ENCODE measurements at regions not wholly inside any gene's neighbourhood (a gene's known extent, or its start where the extent isn't known, plus 50 kb on each side); places are given as distances from the start of the nearest gene placed in this dataset.

DNA sequence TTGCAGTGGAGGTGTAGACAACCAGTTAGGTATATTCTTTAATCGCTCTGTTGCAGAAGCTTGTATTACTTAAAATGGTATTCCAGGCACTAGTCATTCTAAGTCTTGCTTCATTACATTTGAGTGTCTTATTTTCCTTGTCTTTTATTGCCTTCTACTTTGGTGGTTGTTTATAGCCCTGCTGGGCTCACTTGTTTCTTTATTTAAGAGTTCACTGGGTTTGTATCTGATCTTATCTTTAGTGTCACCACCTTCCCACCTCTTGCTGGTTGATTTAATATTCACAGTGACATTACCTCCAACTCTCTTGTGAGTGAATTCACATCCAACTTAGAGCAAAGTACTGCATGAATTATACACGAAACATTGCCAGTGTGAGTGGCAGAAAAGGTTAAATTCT is 83.6 kb upstream of the BNC2 start:
- no peak for DNase-seq (ENCODE audit: low read depth, low spot score)

DNA sequence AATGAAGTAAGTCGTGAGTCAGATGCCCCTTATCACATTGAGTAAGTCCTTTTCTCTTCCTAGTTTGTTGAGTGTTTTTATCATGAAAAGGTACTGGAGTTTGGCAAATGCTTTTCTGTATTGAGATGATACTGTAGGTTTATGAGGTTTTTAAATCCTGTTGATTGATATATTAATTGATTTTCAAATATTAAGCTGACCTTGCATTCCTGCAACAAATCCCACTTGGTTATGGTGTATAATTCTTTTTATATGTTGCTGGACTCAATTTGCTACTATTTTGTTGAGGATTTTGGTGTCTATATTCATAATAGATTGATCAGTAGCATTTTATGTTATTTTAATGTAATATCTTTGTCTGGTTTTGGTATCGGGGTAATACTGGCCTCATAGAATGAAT is 81.0 kb upstream of the BNC2 start:
- no peak for DNase-seq (ENCODE audit: low read depth, low spot score)

DNA sequence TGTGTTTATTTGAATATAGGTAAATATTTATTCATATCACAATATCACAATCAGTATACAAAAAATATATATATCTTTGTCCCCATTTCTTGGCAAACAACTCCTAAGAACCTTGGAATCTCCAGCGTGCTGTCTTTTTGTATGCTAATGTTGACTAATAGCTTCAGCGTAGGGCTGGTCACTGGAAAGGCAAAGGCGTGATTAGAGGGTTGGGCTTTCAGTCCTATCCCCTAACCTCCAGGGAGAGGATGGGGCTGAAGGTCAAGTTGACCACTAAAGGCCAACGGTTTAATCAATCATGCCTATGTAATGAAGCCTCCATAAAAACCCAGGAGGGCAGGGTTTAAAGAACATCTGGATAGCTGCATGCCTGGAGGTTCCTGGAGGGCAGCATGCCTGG is 79.6 kb upstream of the BNC2 start:
- no peak for DNase-seq (ENCODE audit: low read depth, low spot score)

DNA sequence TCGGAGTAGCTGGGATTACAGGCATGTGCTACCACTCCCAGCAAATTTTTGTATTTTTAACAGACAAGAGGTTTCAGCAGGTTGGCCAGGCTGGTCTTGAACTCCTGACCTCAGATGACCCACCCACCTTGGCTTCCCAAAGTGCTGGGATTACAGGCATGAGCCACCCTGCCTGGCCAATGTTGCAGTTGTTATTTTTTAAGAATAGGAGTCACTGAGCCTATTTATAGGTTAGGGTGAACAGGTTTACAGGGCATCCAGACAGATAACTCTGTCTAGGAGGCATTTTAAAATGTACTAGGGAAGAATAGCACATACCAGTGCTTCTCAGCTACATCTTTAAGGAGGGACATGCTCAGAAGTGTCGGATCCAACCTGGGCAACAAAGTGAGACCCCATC is 60.1 kb upstream of the BNC2 start:
- no peak for DNase-seq (ENCODE audit: low read depth, low spot score)

DNA sequence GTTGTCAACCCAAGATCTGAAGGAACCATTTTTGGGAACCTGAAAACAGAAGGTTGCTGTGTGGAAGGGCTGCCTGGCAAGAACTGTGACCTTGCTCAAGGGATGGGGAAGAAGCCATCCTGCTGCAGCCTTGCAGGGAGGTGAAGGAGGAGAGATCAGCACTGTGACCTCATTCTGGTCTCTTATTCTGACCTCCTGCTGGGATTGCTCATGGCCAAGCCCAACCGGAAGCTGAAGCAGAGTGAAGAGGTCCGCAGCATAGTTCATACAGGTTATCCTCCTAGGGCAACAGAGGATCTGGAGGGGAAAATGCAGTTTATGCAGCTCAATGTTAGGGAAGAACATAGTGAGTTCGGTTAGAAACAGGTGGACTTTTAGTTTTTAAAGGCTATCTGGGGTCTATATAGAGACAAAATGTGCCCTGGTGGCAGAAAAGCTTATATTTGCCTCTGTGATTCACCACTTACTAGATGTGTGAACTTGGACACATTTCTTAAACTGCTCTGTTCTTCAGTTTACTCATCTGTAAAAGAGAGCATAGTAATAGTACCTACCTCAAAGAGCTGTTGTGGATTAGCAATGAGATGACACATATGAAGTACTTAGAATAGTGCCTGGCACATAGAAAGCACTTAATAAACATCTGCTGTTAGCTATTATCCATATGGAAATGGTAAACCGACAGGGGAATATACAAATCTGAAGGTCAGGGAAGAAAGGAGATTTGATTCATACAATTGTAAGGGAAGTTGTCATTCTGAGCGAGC is 57.9 kb upstream of the BNC2 start:
- DNase-seq (ENCODE audit: low read depth, low spot score) = no peak

DNA sequence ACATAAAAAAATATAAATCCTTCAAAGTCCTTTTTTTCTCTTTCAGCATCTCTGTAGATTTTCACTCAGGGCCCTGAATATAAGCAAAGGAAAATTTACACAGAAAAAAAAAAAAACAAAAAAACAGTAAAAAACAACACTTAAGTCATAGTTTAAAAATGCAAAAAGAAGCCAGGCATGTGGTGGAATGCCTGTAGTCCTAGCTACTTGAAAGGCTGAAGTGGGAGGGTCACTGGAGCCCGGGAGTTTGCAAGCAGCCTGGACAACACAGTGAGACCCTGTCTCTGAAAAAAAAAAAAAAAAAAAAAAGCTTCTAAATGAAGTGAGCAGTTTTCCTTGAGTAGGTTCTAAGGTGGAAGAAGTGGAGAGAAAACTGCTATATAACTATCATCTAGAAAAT is 55.0 kb upstream of the BNC2 start:
- peak; percentile 26 for DNase-seq (ENCODE audit: low read depth, low spot score)

DNA sequence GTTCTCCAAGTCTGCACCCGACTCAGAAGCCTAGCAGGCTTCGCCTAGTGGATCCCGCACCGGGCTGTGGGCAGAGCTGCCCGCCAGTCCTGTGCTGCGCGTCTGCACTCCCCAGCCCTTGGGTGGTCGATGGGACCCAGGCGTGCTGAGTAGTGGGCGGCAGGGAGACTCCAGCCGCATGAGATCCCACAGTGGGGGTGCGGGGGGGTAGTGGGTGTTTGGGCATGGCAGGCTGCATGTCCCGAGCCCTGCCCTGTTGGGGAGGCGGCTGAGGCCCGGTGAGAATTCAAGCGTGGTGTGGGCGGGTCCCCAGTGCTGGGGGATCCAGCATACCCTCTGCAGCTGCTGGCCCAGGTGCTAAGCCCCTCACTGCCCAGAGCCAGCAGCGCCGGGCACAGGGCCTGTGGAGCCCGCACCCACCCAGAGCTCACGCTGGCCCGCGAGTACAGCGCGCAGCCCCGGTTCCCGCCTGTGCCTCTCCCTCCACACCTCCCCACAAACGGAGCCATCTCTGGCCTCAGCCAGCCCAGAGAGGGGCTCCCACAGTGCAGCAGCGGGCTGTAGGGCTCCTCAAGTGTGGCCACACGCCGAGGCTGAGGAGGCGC is 53.9 kb upstream of the BNC2 start:
- no peak for DNase-seq (ENCODE audit: low read depth, low spot score)

DNA sequence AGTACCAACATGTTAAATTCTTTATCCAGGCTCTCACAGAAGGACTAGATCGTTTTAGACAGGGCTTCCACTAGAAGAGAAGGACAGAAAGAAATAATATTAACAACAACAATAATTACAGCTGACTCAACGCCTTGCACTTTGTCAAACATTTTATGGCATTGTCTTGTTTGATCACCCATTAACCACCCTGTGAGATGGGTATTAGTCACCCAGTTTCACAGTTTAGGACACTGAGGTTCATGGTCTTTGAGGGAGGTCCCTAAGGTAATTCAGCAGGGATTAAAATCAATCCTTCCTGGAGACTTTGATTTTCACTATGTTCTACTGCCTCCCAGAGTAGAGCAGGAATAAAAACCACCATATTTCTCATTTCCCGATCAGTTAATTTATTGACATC is 51.4 kb upstream of the BNC2 start:
- no peak for DNase-seq (ENCODE audit: low read depth, low spot score)
